Immature natural killer cell (primary cell): ENCODE measurements at regions not wholly inside any gene's neighbourhood (a gene's known extent, or its start where the extent isn't known, plus 50 kb on each side); places are given as distances from the start of the nearest gene placed in this dataset.
A peak's percentile ranks its signal among the peaks of the same experiment; 100 is the strongest.
"Not testable (repeated sequence)": the region's sequence is repeated elsewhere in the genome, so short reads cannot be mapped to it uniquely, and the experiment has no call there.

ENCODE experiments used
- DNase-seq, 3 donors: peaks; one replicate each; pipeline ENCODE4 v3.0.0; 2022; ENCODE audit warnings: mixed read lengths in 1 of 3
- H3K27ac Mint-ChIP-seq, 6 donors: one replicate each; pipeline ENCODE4 v1.8.0; 2020; ENCODE audit warnings: mixed read lengths in 6 of 6, mild to moderate bottlenecking in 5 of 6, inconsistent platforms in 4 of 6, moderate library complexity in 3 of 6
- H3K27me3 Mint-ChIP-seq, 3 donors: one replicate each; pipeline ENCODE4 v1.8.0; 2020 to 2021; ENCODE audit warnings: low read depth in 3 of 3, mild to moderate bottlenecking in 3 of 3, mixed read lengths in 3 of 3, moderate library complexity in 3 of 3, inconsistent platforms in 1 of 3
- H3K36me3 Mint-ChIP-seq, 3 donors: one replicate each; pipeline ENCODE4 v1.8.0; 2020; ENCODE audit warnings: mixed read lengths in 3 of 3, inconsistent platforms in 2 of 3, mild to moderate bottlenecking in 2 of 3
- H3K4me1 Mint-ChIP-seq, 2 donors: one replicate each; pipeline ENCODE4 v1.8.0; 2020; ENCODE audit warnings: inconsistent platforms in 2 of 2, mild to moderate bottlenecking in 2 of 2, mixed read lengths in 2 of 2, moderate library complexity in 1 of 2
- H3K4me3 Mint-ChIP-seq, 5 donors: one replicate each; pipeline ENCODE4 v1.8.0; 2020; ENCODE audit warnings: mild to moderate bottlenecking in 5 of 5, mixed read lengths in 5 of 5, inconsistent platforms in 3 of 5, moderate library complexity in 3 of 5
- H3K9me3 Mint-ChIP-seq, 6 donors: one replicate each; pipeline ENCODE4 v1.8.0; 2020; ENCODE audit warnings: mild to moderate bottlenecking in 6 of 6, mixed read lengths in 6 of 6, inconsistent platforms in 4 of 6, moderate library complexity in 3 of 6

- peaks cover 73 to 76% of the 10 kb centered on the region in 2 donors for H3K4me1 Mint-ChIP-seq
- H3K9me3 Mint-ChIP-seq, result peaks cover 0 to 2% (median 0%) of the 10 kb centered on the region in 6 donors
- peaks cover 0 to 4% (median 0%) of the 10 kb centered on the region in 3 donors for H3K27me3 Mint-ChIP-seq
- peaks cover 0 to 7% (median 3%) of the 10 kb centered on the region in 3 donors for H3K36me3 Mint-ChIP-seq
- no peak for DNase-seq
- peak overlapping the region in 1 of 6 donors; percentile 66 for H3K27ac Mint-ChIP-seq
- peak overlapping the region in 3 of 5 donors; percentile 13 to 47 (median 44) for H3K4me3 Mint-ChIP-seq
Measured at GRCh38 chr2:176851200-176851888, 361.2 kb upstream of the HNRNPA3 start.

- Mint-ChIP-seq H3K4me3 (peak overlapping the region; percentile 36 to 71 (median 63)), H3K9me3 (peaks cover 0 to 2% (median 0%) of the 10 kb centered on the region in 6 donors), H3K36me3 (peaks cover 3 to 12% (median 7%) of the 10 kb centered on the region in 3 donors), H3K4me1 (peaks cover 76 to 80% of the 10 kb centered on the region in 2 donors), H3K27ac (peak overlapping the region; percentile 12 to 78 (median 50)), H3K27me3 (peaks cover 0 to 4% (median 0%) of the 10 kb centered on the region in 3 donors)
- DNase-seq, result no peak
Measured at GRCh38 chr2:176851889-176852483, 360.6 kb upstream of the HNRNPA3 start.

GRCh38 chr2:176852667-176853066 lies 359.9 kb upstream of the HNRNPA3 start:
- peaks cover 0 to 4% (median 0%) of the 10 kb centered on the region in 3 donors for H3K27me3 Mint-ChIP-seq
- peaks cover 3 to 12% (median 10%) of the 10 kb centered on the region in 3 donors for H3K36me3 Mint-ChIP-seq
- peaks cover 80 to 86% of the 10 kb centered on the region in 2 donors for H3K4me1 Mint-ChIP-seq
- peak overlapping the region; percentile 36 to 71 (median 63) for H3K4me3 Mint-ChIP-seq
- H3K27ac Mint-ChIP-seq, result peak overlapping the region; percentile 12 to 78 (median 50)
- peak; percentile 76 to 82 (median 80) for DNase-seq
- H3K9me3 Mint-ChIP-seq, result peaks cover 0 to 2% (median 0%) of the 10 kb centered on the region in 6 donors

DNA sequence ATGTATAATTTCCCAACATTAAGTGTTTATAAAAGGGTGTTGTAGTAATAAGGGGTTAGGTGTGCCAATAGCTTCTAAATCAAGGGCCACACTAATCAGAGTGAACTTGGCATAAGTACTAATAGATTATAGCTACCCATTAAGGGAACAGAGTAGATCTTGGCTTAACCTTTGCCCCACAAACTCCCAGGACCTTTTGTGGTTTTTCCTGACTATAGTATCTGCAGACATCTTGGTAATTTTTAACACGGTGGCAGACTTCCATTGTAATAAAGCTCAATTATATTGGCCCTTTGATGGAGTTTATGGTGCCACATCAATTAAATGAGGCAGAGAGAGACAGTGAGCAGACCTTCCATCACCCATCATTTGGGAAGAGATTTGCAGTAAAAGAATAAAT lies 358.5 kb upstream of the HNRNPA3 start:
- Mint-ChIP-seq H3K27me3 (peaks cover 0 to 4% (median 0%) of the 10 kb centered on the region in 3 donors), H3K9me3 (peaks cover 0 to 2% (median 0%) of the 10 kb centered on the region in 6 donors), H3K4me1 (peaks cover 84 to 92% of the 10 kb centered on the region in 2 donors), H3K27ac (peak overlapping the region; percentile 40 to 76 (median 61)), H3K4me3 (peak overlapping the region; percentile 19 to 71 (median 33)), H3K36me3 (peaks cover 3 to 12% (median 10%) of the 10 kb centered on the region in 3 donors)
- DNase-seq, result no peak

- peak overlapping the region in 2 of 6 donors; percentile 2 to 75 for H3K27ac Mint-ChIP-seq
- H3K27me3 Mint-ChIP-seq, result peaks cover 0 to 1% (median 0%) of the 10 kb centered on the region in 3 donors
- H3K36me3 Mint-ChIP-seq, result peaks cover 3 to 12% (median 7%) of the 10 kb centered on the region in 3 donors
- DNase-seq, result no peak
- peak overlapping the region in 2 of 5 donors; percentile 8 to 34 for H3K4me3 Mint-ChIP-seq
- peaks cover 0 to 2% (median 0%) of the 10 kb centered on the region in 6 donors for H3K9me3 Mint-ChIP-seq
- peaks cover 87 to 92% of the 10 kb centered on the region in 2 donors for H3K4me1 Mint-ChIP-seq
Measured at GRCh38 chr2:176854878-176855277, 357.7 kb upstream of the HNRNPA3 start.

DNA sequence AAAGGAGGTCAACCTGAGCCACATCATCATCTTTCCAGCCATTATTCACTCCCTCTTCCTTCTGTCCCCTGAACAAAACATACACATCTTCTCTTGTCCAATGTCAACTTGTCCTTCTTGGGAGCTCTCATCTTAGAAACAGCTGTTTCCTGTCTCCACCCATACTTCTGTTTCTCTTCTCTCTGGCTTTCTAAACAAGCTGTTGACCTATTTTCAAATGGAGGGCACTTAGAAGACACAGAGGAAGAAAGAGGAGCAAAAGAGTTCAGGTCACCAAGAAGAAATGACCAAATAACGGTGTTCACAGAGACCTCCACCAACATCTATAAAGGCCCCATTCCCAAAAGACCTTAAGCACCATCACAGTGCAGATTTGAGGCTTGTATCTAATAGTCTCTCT lies 355.9 kb upstream of the HNRNPA3 start:
- peaks cover 0 to 2% (median 0%) of the 10 kb centered on the region in 3 donors for H3K27me3 Mint-ChIP-seq
- DNase-seq, result peak in 1 of 3 donors; percentile 10
- H3K36me3 Mint-ChIP-seq, result peaks cover 10 to 14% (median 12%) of the 10 kb centered on the region in 3 donors
- peaks cover 72 to 76% of the 10 kb centered on the region in 2 donors for H3K4me1 Mint-ChIP-seq
- peak overlapping the region; percentile 15 to 80 (median 65) for H3K4me3 Mint-ChIP-seq
- H3K27ac Mint-ChIP-seq, result peak overlapping the region; percentile 0 to 88 (median 68)
- peaks cover 0 to 2% (median 0%) of the 10 kb centered on the region in 6 donors for H3K9me3 Mint-ChIP-seq

DNA sequence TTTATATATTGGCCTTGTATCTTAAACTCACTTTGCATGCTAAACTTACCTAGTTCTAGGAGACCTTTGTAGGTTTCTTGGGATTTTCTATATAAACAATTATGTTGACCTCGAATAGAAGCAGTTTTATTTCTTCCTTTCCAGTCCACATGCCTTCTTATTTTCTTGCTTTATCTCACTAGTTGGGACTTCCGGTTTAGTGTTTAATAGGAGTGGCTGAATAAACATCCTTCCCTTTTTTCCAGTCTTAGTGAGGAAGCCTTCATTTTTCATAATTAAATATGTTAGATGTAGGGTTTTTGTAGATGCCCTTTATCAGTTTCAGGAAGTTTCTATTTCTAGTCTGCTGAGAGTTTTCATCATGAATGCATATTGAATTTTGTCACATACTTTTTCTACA lies 347.3 kb upstream of the HNRNPA3 start:
- peaks cover 20 to 39% of the 10 kb centered on the region in 2 donors for H3K4me1 Mint-ChIP-seq
- H3K4me3 Mint-ChIP-seq, result no peak overlapping the region
- peaks cover 0 to 2% (median 2%) of the 10 kb centered on the region in 3 donors for H3K27me3 Mint-ChIP-seq
- H3K36me3 Mint-ChIP-seq, result peaks cover 7 to 13% (median 9%) of the 10 kb centered on the region in 3 donors
- no peak for DNase-seq
- peaks cover 0 to 2% (median under 1%) of the 10 kb centered on the region in 6 donors for H3K9me3 Mint-ChIP-seq
- no peak overlapping the region for H3K27ac Mint-ChIP-seq

GRCh38 chr2:176872406-176872805 lies 340.2 kb upstream of the HNRNPA3 start:
- no peak overlapping the region for H3K4me3 Mint-ChIP-seq

GRCh38 chr2:176873403-176873802 lies 339.2 kb upstream of the HNRNPA3 start:
- no peak for DNase-seq
- Mint-ChIP-seq H3K27me3 (peaks cover 0 to 6% (median 2%) of the 10 kb centered on the region in 3 donors), H3K4me1 (peaks cover 7 to 24% of the 10 kb centered on the region in 2 donors), H3K27ac (no peak overlapping the region), H3K4me3 (no peak overlapping the region), H3K9me3 (peaks cover 12 to 28% (median 20%) of the 10 kb centered on the region in 6 donors), H3K36me3 (peaks cover 17 to 25% (median 21%) of the 10 kb centered on the region in 3 donors)

More at GRCh38 chr2:176872406-176872805, 340.2 kb upstream of the HNRNPA3 start:
- no peak for DNase-seq
- Mint-ChIP-seq H3K9me3 (peaks cover 12 to 28% (median 21%) of the 10 kb centered on the region in 6 donors), H3K4me1 (peaks cover 13 to 32% of the 10 kb centered on the region in 2 donors), H3K27ac (no peak overlapping the region), H3K36me3 (peaks cover 17 to 25% (median 21%) of the 10 kb centered on the region in 3 donors), H3K27me3 (peaks cover 0 to 8% (median 2%) of the 10 kb centered on the region in 3 donors)

- H3K4me1 Mint-ChIP-seq, result peaks cover 7 to 16% of the 10 kb centered on the region in 2 donors
- H3K27ac Mint-ChIP-seq, result no peak overlapping the region
- H3K4me3 Mint-ChIP-seq, result no peak overlapping the region
- H3K36me3 Mint-ChIP-seq, result peaks cover 4 to 18% (median 14%) of the 10 kb centered on the region in 3 donors
- peaks cover 0 to 9% (median 4%) of the 10 kb centered on the region in 3 donors for H3K27me3 Mint-ChIP-seq
- H3K9me3 Mint-ChIP-seq, result peaks cover 2 to 15% (median 11%) of the 10 kb centered on the region in 6 donors
- no peak for DNase-seq
Measured at GRCh38 chr2:176876493-176877103, 336.0 kb upstream of the HNRNPA3 start.

DNA sequence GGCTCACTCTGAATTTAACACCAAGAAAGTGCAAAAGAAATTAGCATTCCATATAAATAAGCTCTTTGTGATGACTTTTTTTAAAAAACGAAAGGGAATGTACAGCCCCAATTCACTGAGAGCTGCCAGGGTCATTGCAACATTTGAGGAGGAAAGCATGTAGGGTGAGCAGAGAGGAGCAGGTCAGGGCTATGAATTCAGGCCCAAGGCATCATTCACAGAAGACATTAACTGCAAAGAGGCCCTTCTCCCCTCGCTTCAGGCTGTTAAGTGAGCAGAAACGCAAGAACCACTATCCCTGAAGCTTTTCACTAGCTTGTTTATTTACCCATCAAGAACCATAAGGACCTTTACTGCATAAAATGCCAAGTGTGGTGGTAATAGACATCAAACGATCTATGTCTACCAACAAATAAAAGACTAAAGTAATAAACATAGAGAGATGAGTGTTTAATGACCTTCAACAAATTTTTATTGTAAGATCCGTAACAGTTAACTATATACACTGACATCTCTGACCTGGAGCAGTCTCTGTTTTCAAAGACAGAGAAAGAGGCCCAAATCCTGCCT lies 333.1 kb upstream of the HNRNPA3 start:
- Mint-ChIP-seq H3K27me3 (peaks cover 0 to 8% (median 4%) of the 10 kb centered on the region in 3 donors), H3K36me3 (peaks cover 0 to 9% (median 3%) of the 10 kb centered on the region in 3 donors), H3K9me3 (peaks cover 0 to 2% (median 0%) of the 10 kb centered on the region in 6 donors), H3K27ac (no peak overlapping the region), H3K4me3 (no peak overlapping the region), H3K4me1 (no peaks in the 10 kb centered on the region)
- no peak for DNase-seq

DNA sequence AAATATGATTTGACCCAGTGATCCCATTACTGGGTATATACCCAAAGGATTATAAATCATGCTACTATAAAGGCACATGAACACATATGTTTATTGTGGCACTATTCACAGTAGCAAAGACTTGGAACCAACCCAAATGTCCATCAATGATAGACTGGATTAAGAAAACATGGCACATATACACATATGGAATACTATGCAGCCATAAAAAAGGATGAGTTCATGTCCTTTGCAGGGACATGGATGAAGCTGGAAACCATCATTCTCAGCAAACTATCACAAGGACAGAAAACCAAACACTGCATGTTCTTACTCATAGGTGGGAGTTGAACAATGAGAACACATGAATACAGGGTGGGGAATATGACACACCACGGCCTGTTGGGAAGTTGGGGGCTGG lies 330.5 kb upstream of the HNRNPA3 start:
- not testable (repeated sequence) for DNase-seq, H3K27ac Mint-ChIP-seq, H3K4me1 Mint-ChIP-seq, H3K9me3 Mint-ChIP-seq, H3K27me3 Mint-ChIP-seq, H3K36me3 Mint-ChIP-seq, H3K4me3 Mint-ChIP-seq

DNA sequence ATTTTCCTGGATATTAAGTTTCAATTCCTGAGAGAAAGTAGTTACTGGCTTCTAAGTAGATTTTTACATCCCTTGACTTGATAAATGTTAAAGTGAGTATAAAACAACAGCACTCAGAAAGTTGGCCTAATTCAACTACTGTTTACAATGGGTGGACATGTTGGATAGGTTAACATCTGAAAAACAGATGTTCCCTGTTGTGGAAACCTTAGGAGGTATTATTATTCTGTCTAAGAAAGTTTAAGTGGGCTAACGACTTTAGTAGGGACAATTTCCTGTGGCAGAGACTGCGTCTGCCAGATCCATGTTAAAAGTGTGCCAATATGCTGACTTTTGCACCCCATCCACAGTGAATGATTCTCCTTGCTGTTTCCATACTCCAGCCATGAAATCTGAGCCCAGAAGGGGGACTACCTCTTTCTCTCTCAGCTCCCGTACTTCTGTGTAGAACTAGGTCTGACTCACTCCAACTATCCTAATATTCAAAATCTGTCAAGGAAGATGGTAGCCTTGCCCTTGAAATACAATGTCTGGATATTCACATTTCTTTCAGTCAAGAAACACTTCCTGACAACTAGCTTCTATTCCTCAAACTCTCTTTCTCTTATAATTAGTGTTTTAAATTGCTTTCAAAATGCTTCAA lies 327.5 kb upstream of the HNRNPA3 start:
- no peak overlapping the region for H3K27ac Mint-ChIP-seq
- H3K4me3 Mint-ChIP-seq, result no peak overlapping the region
- peaks cover 0 to 2% (median 0%) of the 10 kb centered on the region in 3 donors for H3K27me3 Mint-ChIP-seq
- peaks cover 0 to 3% (median 0%) of the 10 kb centered on the region in 3 donors for H3K36me3 Mint-ChIP-seq
- H3K4me1 Mint-ChIP-seq, result no peaks in the 10 kb centered on the region
- no peaks in the 10 kb centered on the region for H3K9me3 Mint-ChIP-seq
- no peak for DNase-seq
